Memory B cell (primary cell): ENCODE measurements at regions not wholly inside any gene's neighbourhood (a gene's known extent, or its start where the extent isn't known, plus 50 kb on each side); places are given as distances from the start of the nearest gene placed in this dataset.
"Not testable (repeated sequence)": the region's sequence is repeated elsewhere in the genome, so short reads cannot be mapped to it uniquely, and the experiment has no call there.

ENCODE experiments used
- ATAC-seq: fragments of 150-1000 bp; cut with Tn5 transposase; 2 replicates; pipeline ENCODE4 v1.10.0; 2021; ENCODE audit warnings: low read depth, mild to moderate bottlenecking, moderate library complexity
- DNase-seq, 2 donors: peaks; one replicate each; pipeline ENCODE4 v3.0.0; 2022; ENCODE audit warnings: low spot score in 2 of 2
- H3K27ac Mint-ChIP-seq: one replicate; pipeline ENCODE4 v1.8.0; 2022; ENCODE audit warnings: mild to moderate bottlenecking, moderate library complexity, mixed read lengths
- H3K27me3 Mint-ChIP-seq: one replicate; pipeline ENCODE4 v1.8.0; 2022; ENCODE audit warnings: mixed read lengths
- H3K36me3 Mint-ChIP-seq: one replicate; pipeline ENCODE4 v1.8.0; 2022; ENCODE audit warnings: mild to moderate bottlenecking, mixed read lengths
- H3K4me1 Mint-ChIP-seq: one replicate; pipeline ENCODE4 v1.8.0; 2022; ENCODE audit warnings: mixed read lengths
- H3K4me3 Mint-ChIP-seq: one replicate; pipeline ENCODE4 v1.8.0; 2022; ENCODE audit warnings: mild to moderate bottlenecking, moderate library complexity, mixed read lengths
- H3K9me3 Mint-ChIP-seq: one replicate; pipeline ENCODE4 v1.8.0; 2022; ENCODE audit warnings: mixed read lengths

GRCh38 chr13:71015516-71015915, 851.5 kb downstream of the DACH1 start:
- H3K4me1 Mint-ChIP-seq: no peaks in the 10 kb centered on the region
- ATAC-seq: no peak
- H3K36me3 Mint-ChIP-seq: no peaks in the 10 kb centered on the region
- no peak overlapping the region for H3K4me3 Mint-ChIP-seq
- DNase-seq: no peak
- no peaks in the 10 kb centered on the region for H3K27me3 Mint-ChIP-seq
- H3K27ac Mint-ChIP-seq: no peak overlapping the region
- H3K9me3 Mint-ChIP-seq: peaks cover 2% of the 10 kb centered on the region

DNA sequence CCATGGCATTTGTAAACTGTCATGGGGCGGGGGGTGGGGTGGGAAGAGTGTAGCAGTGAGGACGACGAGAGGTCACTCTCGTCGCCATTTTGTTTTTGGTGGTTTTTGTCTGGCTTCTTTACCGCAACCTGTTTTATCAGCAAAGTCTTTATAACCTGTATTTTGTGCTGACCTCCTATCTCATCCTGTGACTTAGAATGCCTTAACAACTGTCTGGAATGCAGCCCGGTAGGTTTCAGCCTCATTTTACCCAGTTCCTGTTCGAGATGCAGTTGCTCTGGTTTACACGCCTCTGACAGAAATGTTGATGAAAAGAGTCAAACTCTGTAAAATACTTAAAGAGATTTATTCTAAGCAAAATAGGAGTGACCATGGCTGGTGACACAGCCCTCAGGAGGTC, 852.0 kb downstream of the DACH1 start:
- Mint-ChIP-seq H3K27me3 (no peaks in the 10 kb centered on the region), H3K4me1 (no peaks in the 10 kb centered on the region), H3K27ac (no peak overlapping the region)

DNA sequence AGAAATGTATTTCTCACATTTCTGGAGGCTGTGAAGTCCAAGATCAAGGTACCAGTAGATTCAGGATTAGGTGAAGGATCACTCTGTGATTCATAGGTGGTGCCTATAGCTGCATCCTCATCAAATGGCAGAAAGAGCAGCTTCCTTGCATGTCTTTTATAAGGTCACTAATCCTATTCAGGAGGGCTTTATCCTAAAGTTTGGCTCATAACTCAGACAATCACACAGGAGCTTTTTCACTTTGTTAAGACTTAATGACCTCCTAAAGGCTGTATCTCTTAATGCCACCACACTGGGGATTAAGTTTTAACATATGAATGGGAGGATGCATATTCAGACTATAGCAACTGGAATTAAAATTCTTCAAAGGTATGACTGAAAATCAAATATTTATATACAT, 861.1 kb downstream of the DACH1 start:
- ATAC-seq (no peak), DNase-seq (no peak)
- Mint-ChIP-seq H3K27me3 (no peaks in the 10 kb centered on the region), H3K4me3 (no peak overlapping the region), H3K9me3 (no peaks in the 10 kb centered on the region), H3K4me1 (no peaks in the 10 kb centered on the region), H3K36me3 (no peaks in the 10 kb centered on the region), H3K27ac (no peak overlapping the region)

More for the DNA sequence above, 852.0 kb downstream of the DACH1 start:
- Mint-ChIP-seq H3K9me3 (peaks cover 2% of the 10 kb centered on the region), H3K36me3 (no peaks in the 10 kb centered on the region), H3K4me3 (no peak overlapping the region)
- no peak for DNase-seq
- no peak for ATAC-seq

- Mint-ChIP-seq H3K27me3 (no peaks in the 10 kb centered on the region), H3K9me3 (peaks cover 2% of the 10 kb centered on the region), H3K4me3 (no peak overlapping the region), H3K4me1 (no peaks in the 10 kb centered on the region), H3K36me3 (no peaks in the 10 kb centered on the region), H3K27ac (no peak overlapping the region)
- no peak for ATAC-seq
- no peak for DNase-seq
Observed at GRCh38 chr13:70995338-70995737, 871.7 kb downstream of the DACH1 start.

GRCh38 chr13:70994191-70994590, 872.8 kb downstream of the DACH1 start:
- ATAC-seq: no peak
- no peak for DNase-seq

GRCh38 chr13:70987043-70987442, 878.8 kb upstream of the KLHL1 start:
- ATAC-seq: no peak

More at GRCh38 chr13:70994191-70994590, 872.8 kb downstream of the DACH1 start:
- Mint-ChIP-seq H3K4me3 (no peak overlapping the region), H3K27me3 (no peaks in the 10 kb centered on the region), H3K36me3 (no peaks in the 10 kb centered on the region), H3K27ac (no peak overlapping the region), H3K4me1 (no peaks in the 10 kb centered on the region), H3K9me3 (peaks cover 2% of the 10 kb centered on the region)

GRCh38 chr13:70985371-70985770, 877.1 kb upstream of the KLHL1 start:
- H3K27me3 Mint-ChIP-seq: no peaks in the 10 kb centered on the region
- no peaks in the 10 kb centered on the region for H3K36me3 Mint-ChIP-seq
- H3K4me3 Mint-ChIP-seq: no peak overlapping the region
- DNase-seq: no peak
- no peaks in the 10 kb centered on the region for H3K9me3 Mint-ChIP-seq
- no peaks in the 10 kb centered on the region for H3K4me1 Mint-ChIP-seq
- no peak overlapping the region for H3K27ac Mint-ChIP-seq
- no peak for ATAC-seq

More at GRCh38 chr13:70987043-70987442, 878.8 kb upstream of the KLHL1 start:
- Mint-ChIP-seq H3K36me3 (no peaks in the 10 kb centered on the region), H3K4me3 (no peak overlapping the region), H3K4me1 (no peaks in the 10 kb centered on the region), H3K9me3 (no peaks in the 10 kb centered on the region), H3K27ac (no peak overlapping the region), H3K27me3 (no peaks in the 10 kb centered on the region)
- DNase-seq: no peak

GRCh38 chr13:70981219-70981618, 873.0 kb upstream of the KLHL1 start:
- not testable (repeated sequence) for H3K9me3 Mint-ChIP-seq, H3K36me3 Mint-ChIP-seq, H3K4me1 Mint-ChIP-seq, ATAC-seq, DNase-seq, H3K27ac Mint-ChIP-seq, H3K27me3 Mint-ChIP-seq, H3K4me3 Mint-ChIP-seq

- Mint-ChIP-seq H3K36me3 (no peaks in the 10 kb centered on the region), H3K4me1 (no peaks in the 10 kb centered on the region), H3K4me3 (no peak overlapping the region), H3K9me3 (peaks cover 3% of the 10 kb centered on the region), H3K27me3 (no peaks in the 10 kb centered on the region), H3K27ac (no peak overlapping the region)
- DNase-seq: no peak
- no peak for ATAC-seq
Observed at GRCh38 chr13:70969321-70969720, 861.1 kb upstream of the KLHL1 start.

DNA sequence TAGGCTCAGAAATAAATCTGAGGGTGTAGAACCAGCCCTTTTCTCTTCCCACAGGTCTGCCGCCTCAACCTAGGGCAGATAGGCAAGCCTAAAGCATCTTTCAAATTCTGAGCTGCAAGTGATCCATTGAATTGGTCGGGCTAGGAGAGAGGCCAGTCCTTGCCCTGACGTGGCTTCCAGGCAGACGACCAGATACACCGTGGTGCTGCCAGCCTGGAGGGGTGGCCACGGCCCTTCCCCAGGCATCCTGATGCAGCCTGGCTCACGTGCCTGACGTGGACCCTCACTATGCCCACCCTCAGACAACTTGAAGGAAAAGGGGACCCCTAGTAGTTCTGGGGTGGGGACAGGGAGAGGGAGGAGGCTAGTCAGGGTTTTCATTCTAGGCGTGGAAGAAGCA, 859.3 kb upstream of the KLHL1 start:
- no peak for DNase-seq
- no peaks in the 10 kb centered on the region for H3K27me3 Mint-ChIP-seq
- no peaks in the 10 kb centered on the region for H3K36me3 Mint-ChIP-seq
- H3K4me1 Mint-ChIP-seq: no peaks in the 10 kb centered on the region
- no peak overlapping the region for H3K4me3 Mint-ChIP-seq
- no peak overlapping the region for H3K27ac Mint-ChIP-seq
- H3K9me3 Mint-ChIP-seq: no peaks in the 10 kb centered on the region
- no peak for ATAC-seq

DNA sequence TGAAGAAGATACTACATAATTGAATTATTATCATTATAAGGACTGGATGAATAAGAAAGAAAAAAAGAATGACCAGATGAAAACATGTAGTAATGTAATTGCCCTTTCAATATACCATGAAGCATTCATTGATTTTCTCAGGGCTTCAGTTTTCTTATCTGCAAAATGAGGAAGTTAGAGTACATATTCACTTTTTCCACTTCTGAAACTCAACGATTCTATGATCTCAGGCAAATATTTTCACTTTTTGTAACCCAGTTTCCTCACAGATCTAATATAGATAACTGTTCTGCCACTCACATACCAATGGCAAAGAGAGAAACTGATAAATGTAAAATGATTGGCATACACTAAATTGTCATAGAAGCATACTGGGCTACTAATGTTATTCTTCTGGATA, 856.6 kb upstream of the KLHL1 start:
- Mint-ChIP-seq H3K27ac (no peak overlapping the region), H3K4me3 (no peak overlapping the region), H3K9me3 (no peaks in the 10 kb centered on the region), H3K4me1 (no peaks in the 10 kb centered on the region), H3K36me3 (no peaks in the 10 kb centered on the region), H3K27me3 (no peaks in the 10 kb centered on the region)
- no peak for DNase-seq
- no peak for ATAC-seq

GRCh38 chr13:70964124-70964523, 855.9 kb upstream of the KLHL1 start:
- ATAC-seq (no peak), DNase-seq (no peak)
- no peaks in the 10 kb centered on the region for H3K27me3 Mint-ChIP-seq
- H3K27ac Mint-ChIP-seq: no peak overlapping the region
- no peaks in the 10 kb centered on the region for H3K9me3 Mint-ChIP-seq
- H3K4me1 Mint-ChIP-seq: no peaks in the 10 kb centered on the region
- no peak overlapping the region for H3K4me3 Mint-ChIP-seq
- H3K36me3 Mint-ChIP-seq: no peaks in the 10 kb centered on the region

DNA sequence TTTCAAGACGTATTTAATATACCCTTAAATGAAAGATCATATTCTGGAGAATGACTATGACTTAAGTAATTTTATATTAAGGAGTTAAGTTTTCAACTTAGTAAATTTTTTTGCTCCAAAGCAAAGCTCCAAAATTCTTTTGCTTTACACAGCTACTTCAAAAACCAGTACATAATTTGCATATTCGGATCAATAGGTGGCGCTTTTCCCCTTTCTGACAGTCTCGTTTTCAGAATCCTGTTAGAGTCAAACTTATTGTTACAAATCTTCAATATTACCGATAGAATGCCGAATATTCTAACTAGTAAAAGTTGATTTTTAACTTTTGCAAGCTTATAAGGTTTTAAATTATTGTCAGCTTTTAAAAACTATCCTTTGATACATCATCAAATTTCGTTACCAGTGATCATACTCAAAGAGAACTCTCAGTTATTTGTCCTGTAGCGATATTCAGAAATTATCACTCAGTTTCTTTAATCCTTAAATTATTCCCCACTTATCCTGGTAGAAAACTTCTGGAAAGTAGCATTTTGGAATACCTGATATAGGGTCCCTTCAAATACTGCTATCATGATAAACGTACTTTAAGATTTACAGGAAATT, 852.7 kb upstream of the KLHL1 start:
- H3K27me3 Mint-ChIP-seq: no peaks in the 10 kb centered on the region
- no peak for ATAC-seq

DNA sequence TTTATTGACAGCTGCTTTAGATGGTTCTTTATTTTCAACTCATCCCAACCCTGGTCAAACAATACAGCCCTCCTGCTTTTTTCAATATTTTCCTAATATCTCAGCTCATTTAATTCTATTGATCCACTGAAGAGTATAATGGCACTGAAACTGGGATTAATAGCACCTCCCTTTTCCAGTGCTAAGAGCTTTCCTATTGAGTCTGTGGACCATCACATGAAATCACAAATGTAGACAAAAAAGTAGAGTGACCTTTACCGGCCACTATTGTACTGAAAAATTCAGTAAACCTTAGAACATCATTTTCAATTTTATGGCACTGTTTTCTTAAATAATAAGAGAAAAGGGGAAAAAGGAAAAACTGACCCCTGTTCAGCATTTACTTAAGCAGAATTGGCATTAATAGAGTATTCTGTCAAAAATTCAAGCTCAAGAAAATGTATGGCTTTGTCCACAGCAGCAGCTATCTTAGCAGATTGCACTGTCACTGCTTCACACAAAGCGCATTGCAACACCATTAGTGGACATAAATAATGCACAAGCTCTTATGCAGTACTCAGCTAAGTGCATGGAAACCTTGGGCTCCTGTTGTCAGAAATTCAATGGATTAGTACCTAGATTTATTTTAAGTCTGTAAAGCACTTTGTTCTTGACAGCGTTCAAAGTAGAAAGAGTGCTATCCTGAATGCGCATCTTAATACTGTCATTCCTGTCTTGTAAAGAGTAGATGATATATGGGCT, 851.0 kb upstream of the KLHL1 start:
- peaks cover 2% of the 10 kb centered on the region for H3K9me3 Mint-ChIP-seq
- H3K4me3 Mint-ChIP-seq: no peak overlapping the region
- no peaks in the 10 kb centered on the region for H3K4me1 Mint-ChIP-seq
- ATAC-seq: no peak
- DNase-seq: no peak
- no peak overlapping the region for H3K27ac Mint-ChIP-seq
- no peaks in the 10 kb centered on the region for H3K27me3 Mint-ChIP-seq
- no peaks in the 10 kb centered on the region for H3K36me3 Mint-ChIP-seq

More for the DNA sequence above, 852.7 kb upstream of the KLHL1 start:
- no peak for DNase-seq
- Mint-ChIP-seq H3K4me1 (no peaks in the 10 kb centered on the region), H3K4me3 (no peak overlapping the region), H3K27ac (no peak overlapping the region), H3K9me3 (peaks cover under 1% of the 10 kb centered on the region), H3K36me3 (no peaks in the 10 kb centered on the region)

DNA sequence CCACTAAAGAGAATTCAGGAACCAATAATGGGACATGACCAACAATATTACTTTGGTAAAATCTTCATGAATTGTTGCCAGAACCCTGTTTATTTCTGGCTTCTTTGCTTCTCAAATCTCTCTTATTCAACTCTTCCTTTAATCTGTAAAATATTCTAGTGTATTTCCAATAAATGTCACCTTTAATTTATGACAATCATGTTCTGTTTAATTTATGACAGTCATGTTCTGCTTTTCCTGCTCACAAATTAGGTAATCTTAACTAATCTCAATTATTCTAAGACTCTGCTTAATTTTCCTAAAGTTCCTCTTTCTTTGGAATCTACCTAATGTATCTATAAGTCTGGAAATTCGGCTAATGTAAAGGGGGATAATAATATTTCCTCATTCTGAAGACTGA, 847.6 kb upstream of the KLHL1 start:
- H3K9me3 Mint-ChIP-seq: peaks cover 2% of the 10 kb centered on the region
- no peaks in the 10 kb centered on the region for H3K36me3 Mint-ChIP-seq
- no peaks in the 10 kb centered on the region for H3K4me1 Mint-ChIP-seq
- no peak for DNase-seq
- ATAC-seq: no peak
- no peak overlapping the region for H3K4me3 Mint-ChIP-seq
- no peak overlapping the region for H3K27ac Mint-ChIP-seq
- H3K27me3 Mint-ChIP-seq: no peaks in the 10 kb centered on the region
